ENCODE measurements at regions not wholly inside any gene's neighbourhood (a gene's known extent, or its start where the extent isn't known, plus 50 kb on each side); places are given as distances from the start of the nearest gene placed in this dataset.

DNA sequence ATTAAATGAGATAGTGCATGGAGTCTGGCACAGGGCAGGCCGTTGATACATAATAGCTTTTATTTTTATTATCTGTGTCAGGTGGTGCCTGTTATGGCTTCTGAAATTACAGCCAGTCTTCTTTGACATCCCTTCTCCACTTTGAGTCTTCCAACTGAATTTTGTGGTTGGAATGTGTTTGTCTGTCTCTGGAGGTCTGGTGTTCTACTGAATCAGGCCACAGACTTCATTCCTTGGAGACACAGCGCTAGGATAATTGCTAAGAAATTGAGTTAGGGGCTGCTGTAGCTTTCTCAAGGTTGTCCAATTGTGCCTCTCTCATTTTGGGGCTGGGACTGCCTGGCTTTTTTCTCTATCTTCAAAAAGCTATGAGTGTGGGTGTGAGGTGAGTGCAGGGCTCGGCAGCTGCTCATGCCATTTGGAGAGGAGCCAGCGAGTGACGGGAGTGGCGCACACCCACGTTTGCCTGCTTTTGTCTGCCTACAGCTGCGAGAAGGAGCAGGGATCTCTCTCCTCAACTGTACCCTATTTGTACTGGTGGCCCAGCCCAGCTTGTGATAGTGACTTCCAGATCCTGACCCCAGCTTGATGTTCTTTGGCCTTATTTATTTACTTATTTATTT, 49.8 kb upstream of the SYN2 start:
- TF ChIP-seq, protein P1, sequence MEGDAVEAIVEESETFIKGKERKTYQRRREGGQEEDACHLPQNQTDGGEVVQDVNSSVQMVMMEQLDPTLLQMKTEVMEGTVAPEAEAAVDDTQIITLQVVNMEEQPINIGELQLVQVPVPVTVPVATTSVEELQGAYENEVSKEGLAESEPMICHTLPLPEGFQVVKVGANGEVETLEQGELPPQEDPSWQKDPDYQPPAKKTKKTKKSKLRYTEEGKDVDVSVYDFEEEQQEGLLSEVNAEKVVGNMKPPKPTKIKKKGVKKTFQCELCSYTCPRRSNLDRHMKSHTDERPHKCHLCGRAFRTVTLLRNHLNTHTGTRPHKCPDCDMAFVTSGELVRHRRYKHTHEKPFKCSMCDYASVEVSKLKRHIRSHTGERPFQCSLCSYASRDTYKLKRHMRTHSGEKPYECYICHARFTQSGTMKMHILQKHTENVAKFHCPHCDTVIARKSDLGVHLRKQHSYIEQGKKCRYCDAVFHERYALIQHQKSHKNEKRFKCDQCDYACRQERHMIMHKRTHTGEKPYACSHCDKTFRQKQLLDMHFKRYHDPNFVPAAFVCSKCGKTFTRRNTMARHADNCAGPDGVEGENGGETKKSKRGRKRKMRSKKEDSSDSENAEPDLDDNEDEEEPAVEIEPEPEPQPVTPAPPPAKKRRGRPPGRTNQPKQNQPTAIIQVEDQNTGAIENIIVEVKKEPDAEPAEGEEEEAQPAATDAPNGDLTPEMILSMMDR (IDR thresholded peaks at IDR 0.05; ENCODE audit: insufficient read depth, low read depth, low read length): no peak
- no peak for TF ChIP-seq EZH2 (IDR thresholded peaks at IDR 0.05; ENCODE audit: insufficient read depth, low read length)
